Stimulated activated CD8-positive, alpha-beta memory T cell treated with anti-CD3 and anti-CD28 coated beads, Interleukin-7, amount 100 ng/mL, for 1 hour (primary cell): ENCODE measurements at regions not wholly inside any gene's neighbourhood (a gene's known extent, or its start where the extent isn't known, plus 50 kb on each side); places are given as distances from the start of the nearest gene placed in this dataset.
"Not testable (repeated sequence)": the region's sequence is repeated elsewhere in the genome, so short reads cannot be mapped to it uniquely, and the experiment has no call there.

Experiments used
- DNase-seq, 2 donors: peaks; one replicate each; pipeline ENCODE4 v3.0.0-alpha.2; 2020; ENCODE audit warnings: low read depth in 2 of 2

GRCh38 chr7:8809320-8809719 is 375.9 kb downstream of the NXPH1 start:
- DNase-seq, result no peak

- DNase-seq, result no peak
Observed at GRCh38 chr7:8817448-8818036, 384.1 kb downstream of the NXPH1 start.

- no peak for DNase-seq
Observed at GRCh38 chr7:8818406-8818805, 385.0 kb downstream of the NXPH1 start.

GRCh38 chr7:8822595-8822994 is 389.2 kb downstream of the NXPH1 start:
- no peak for DNase-seq

- no peak for DNase-seq
Observed at GRCh38 chr7:8823486-8823885, 390.1 kb downstream of the NXPH1 start.

GRCh38 chr7:8827329-8827728 is 393.9 kb downstream of the NXPH1 start:
- no peak for DNase-seq

GRCh38 chr7:8829100-8829499 is 395.7 kb downstream of the NXPH1 start:
- DNase-seq, result no peak

- no peak for DNase-seq
Observed at GRCh38 chr7:8831376-8831775, 398.0 kb downstream of the NXPH1 start.

- no peak for DNase-seq
Observed at GRCh38 chr7:8833355-8833754, 399.9 kb downstream of the NXPH1 start.

GRCh38 chr7:8841171-8841570 is 407.8 kb downstream of the NXPH1 start:
- DNase-seq, result no peak

GRCh38 chr7:8871716-8872115 is 438.3 kb downstream of the NXPH1 start:
- no peak for DNase-seq

GRCh38 chr7:8881916-8882315 is 448.5 kb downstream of the NXPH1 start:
- no peak for DNase-seq

- DNase-seq, result no peak
Observed at GRCh38 chr7:8885480-8886000, 452.1 kb downstream of the NXPH1 start.

GRCh38 chr7:8890346-8890745 is 456.9 kb downstream of the NXPH1 start:
- DNase-seq, result not testable (repeated sequence)

GRCh38 chr7:8893775-8894174 is 460.4 kb downstream of the NXPH1 start:
- no peak for DNase-seq

GRCh38 chr7:8906396-8907075 is 473.1 kb downstream of the NXPH1 start:
- DNase-seq, result no peak

GRCh38 chr7:8908889-8909288 is 475.5 kb downstream of the NXPH1 start:
- no peak for DNase-seq

GRCh38 chr7:8913682-8914081 is 480.3 kb downstream of the NXPH1 start:
- no peak for DNase-seq

GRCh38 chr7:8921807-8922206 is 488.4 kb downstream of the NXPH1 start:
- DNase-seq, result no peak

- no peak for DNase-seq
Observed at GRCh38 chr7:8922726-8923125, 489.3 kb downstream of the NXPH1 start.

- DNase-seq, result no peak
Observed at GRCh38 chr7:8923164-8923806, 489.9 kb downstream of the NXPH1 start.

- no peak for DNase-seq
Observed at GRCh38 chr7:8931906-8932646, 498.7 kb downstream of the NXPH1 start.
